Breast epithelium (tissue), 4 donors: ENCODE measurements at regions not wholly inside any gene's neighbourhood (a gene's known extent, or its start where the extent isn't known, plus 50 kb on each side); places are given as distances from the start of the nearest gene placed in this dataset.

ENCODE experiments used
- DNase-seq, 2 donors: peaks; one replicate each; pipeline ENCODE4 v3.0.0-alpha.2; 2019; ENCODE audit warnings: low spot score in 2 of 2
- H3K27ac ChIP-seq, 2 donors: fragments of 200-600 bp; sonication (generic) in 1 of 2; one replicate each; pipeline ENCODE4 v1.5.1; 2016 to 2019; ENCODE audit warnings: mild to moderate bottlenecking in 1 of 2
- H3K27me3 ChIP-seq, 2 donors: fragments of 200-600 bp; sonication (generic) in 1 of 2; one replicate each; pipeline versions ENCODE4 v1.5.1 to v1.6.0; 2017 to 2019; ENCODE audit warnings: control low read depth in 1 of 2, mild to moderate bottlenecking in 1 of 2
- H3K36me3 ChIP-seq: fragments of 200-600 bp; one replicate; pipeline ENCODE4 v1.5.1; 2019
- H3K4me1 ChIP-seq, 2 donors: fragments of 200-600 bp; sonication (generic); one replicate each; pipeline ENCODE4 v1.5.1; 2016 to 2019; ENCODE audit warnings: control low read depth in 1 of 2
- H3K4me3 ChIP-seq, 3 donors: fragments of 200-600 bp; sonication (generic); 1 replicate in 2 of 3; 2 replicates in 1 of 3; pipeline ENCODE4 v1.5.1; 2016 to 2019; ENCODE audit warnings: mild to moderate bottlenecking in 3 of 3, moderate library complexity in 2 of 3
- H3K9me3 ChIP-seq, 2 donors: fragments of 200-600 bp; sonication (generic) in 1 of 2; one replicate each; pipeline ENCODE4 v1.5.1; 2016 to 2019; ENCODE audit warnings: control low read depth in 1 of 2
- POLR2A ChIP-seq: fragments of 450-650 bp; IDR thresholded peaks from one replicate; pipeline ENCODE4 v1.6.1; 2016; ENCODE audit warnings: antibody characterized with exemption, mild to moderate bottlenecking, moderate library complexity
- POLR2AphosphoS5 ChIP-seq, 3 donors: sonication (generic); formaldehyde crosslinking; IDR thresholded peaks; one replicate each; pipeline ENCODE4 v1.6.1; 2017; ENCODE audit warnings: antibody characterized with exemption in 3 of 3
- intact Hi-C: fragments of 100-400 bp; cut with DNase I; formaldehyde crosslinking; loops from one replicate; pipeline ENCODE4 v1.15.1; 2023; ENCODE audit warnings: low total_unique reads
- TF ChIP-seq, protein P1 (sequence below), 3 donors: fragments of 450-650 bp; IDR thresholded peaks; one replicate each; pipeline ENCODE4 v1.5.1; 2016 to 2017; ENCODE audit warnings: antibody characterized with exemption in 3 of 3, mild to moderate bottlenecking in 3 of 3, moderate library complexity in 3 of 3

DNA sequence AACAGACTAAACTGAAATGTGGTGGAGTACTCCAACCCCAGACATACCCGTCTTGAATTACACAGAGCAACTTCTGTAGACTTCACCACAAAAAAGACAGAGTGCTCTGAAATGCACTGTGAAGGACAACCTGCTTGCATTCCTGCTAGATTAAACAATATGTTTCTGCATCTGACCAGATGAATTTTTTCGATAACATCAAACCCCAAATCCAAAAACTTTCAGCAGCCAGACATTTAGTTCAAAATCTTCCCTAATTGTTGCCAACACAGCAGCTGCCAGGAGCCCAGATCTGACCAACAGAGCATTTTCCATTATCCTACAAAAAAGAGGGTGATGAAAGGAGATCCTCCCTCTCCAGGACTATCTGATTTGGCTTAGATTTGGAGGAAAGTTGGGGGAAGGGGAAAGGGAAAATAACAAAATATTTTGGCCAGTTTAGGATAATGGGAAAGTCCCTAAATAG, 356.5 kb downstream of the PDGFC start:
- no peaks in the 10 kb centered on the region for H3K27me3 ChIP-seq
- DNase-seq, result peak in 1 of 2 donors; percentile 19
- TF ChIP-seq, protein P1, sequence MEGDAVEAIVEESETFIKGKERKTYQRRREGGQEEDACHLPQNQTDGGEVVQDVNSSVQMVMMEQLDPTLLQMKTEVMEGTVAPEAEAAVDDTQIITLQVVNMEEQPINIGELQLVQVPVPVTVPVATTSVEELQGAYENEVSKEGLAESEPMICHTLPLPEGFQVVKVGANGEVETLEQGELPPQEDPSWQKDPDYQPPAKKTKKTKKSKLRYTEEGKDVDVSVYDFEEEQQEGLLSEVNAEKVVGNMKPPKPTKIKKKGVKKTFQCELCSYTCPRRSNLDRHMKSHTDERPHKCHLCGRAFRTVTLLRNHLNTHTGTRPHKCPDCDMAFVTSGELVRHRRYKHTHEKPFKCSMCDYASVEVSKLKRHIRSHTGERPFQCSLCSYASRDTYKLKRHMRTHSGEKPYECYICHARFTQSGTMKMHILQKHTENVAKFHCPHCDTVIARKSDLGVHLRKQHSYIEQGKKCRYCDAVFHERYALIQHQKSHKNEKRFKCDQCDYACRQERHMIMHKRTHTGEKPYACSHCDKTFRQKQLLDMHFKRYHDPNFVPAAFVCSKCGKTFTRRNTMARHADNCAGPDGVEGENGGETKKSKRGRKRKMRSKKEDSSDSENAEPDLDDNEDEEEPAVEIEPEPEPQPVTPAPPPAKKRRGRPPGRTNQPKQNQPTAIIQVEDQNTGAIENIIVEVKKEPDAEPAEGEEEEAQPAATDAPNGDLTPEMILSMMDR (IDR thresholded peaks at IDR 0.05), result no peak
- TF ChIP-seq POLR2A (no peak), POLR2AphosphoS5 (IDR thresholded peaks at IDR 0.05) (no peak)
- H3K36me3 ChIP-seq, result no peaks in the 10 kb centered on the region
- H3K4me3 ChIP-seq, result no peak overlapping the region
- intact Hi-C loops, result no loop called here
- no peaks in the 10 kb centered on the region for H3K9me3 ChIP-seq
- H3K27ac ChIP-seq, result peak overlapping the region in 1 of 2 donors; percentile 25
- peaks cover 0 to 3% of the 10 kb centered on the region in 2 donors for H3K4me1 ChIP-seq

DNA sequence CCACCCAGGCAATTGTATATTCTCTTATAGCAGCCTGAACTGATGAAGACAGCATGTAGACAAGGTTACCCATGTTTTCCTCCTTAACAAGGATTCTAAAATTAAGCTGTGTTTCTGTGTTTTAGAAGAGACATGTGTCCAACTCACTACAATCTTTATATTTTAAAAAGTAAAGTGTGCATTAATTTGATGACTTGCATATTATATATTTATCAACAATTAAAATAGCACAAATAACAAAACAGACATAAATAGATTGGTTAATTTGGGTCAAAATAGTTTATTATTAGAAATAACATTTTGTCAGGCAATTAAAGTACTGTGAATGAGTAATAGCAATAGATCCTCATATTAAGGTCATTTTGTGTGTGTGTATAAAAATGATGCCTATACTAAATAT, 357.1 kb downstream of the PDGFC start:
- no peaks in the 10 kb centered on the region for H3K9me3 ChIP-seq
- TF ChIP-seq POLR2AphosphoS5 (IDR thresholded peaks at IDR 0.05) (no peak), POLR2A (no peak)
- TF ChIP-seq, protein P1 (IDR thresholded peaks at IDR 0.05), result no peak
- H3K27ac ChIP-seq, result no peak overlapping the region
- no peak overlapping the region for H3K4me3 ChIP-seq
- H3K27me3 ChIP-seq, result no peaks in the 10 kb centered on the region
- H3K36me3 ChIP-seq, result no peaks in the 10 kb centered on the region
- H3K4me1 ChIP-seq, result peaks cover 0 to 3% of the 10 kb centered on the region in 2 donors
- intact Hi-C loops, result no loop called here
- DNase-seq, result no peak

DNA sequence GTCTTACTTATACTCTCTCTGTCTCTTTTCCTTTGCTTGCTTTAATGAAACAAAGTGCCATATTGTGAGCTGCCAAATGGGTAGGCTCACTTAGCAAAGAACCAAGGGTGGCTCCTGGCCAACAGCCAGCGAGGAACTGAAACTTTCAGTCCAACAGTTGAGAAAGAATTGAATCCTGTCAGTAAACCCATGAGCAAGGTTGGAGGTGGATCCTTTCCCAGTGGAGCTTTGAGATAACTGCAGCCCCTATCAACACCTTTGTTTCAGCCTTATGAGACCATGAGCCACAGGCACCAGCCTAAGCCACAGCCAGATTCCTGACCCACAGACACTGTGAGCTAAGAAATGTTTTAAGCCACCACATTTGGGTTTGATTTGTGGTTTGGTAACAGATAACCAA, 362.2 kb downstream of the PDGFC start:
- Histone ChIP-seq H3K4me1 (peaks cover 0 to under 1% of the 10 kb centered on the region in 2 donors), H3K27ac (no peak overlapping the region), H3K9me3 (no peaks in the 10 kb centered on the region), H3K36me3 (no peaks in the 10 kb centered on the region), H3K27me3 (no peaks in the 10 kb centered on the region), H3K4me3 (no peak overlapping the region)
- DNase-seq, result no peak
- intact Hi-C loops, result no loop called here
- TF ChIP-seq, protein P1 (IDR thresholded peaks at IDR 0.05), result no peak
- TF ChIP-seq POLR2AphosphoS5 (IDR thresholded peaks at IDR 0.05) (no peak), POLR2A (no peak)

DNA sequence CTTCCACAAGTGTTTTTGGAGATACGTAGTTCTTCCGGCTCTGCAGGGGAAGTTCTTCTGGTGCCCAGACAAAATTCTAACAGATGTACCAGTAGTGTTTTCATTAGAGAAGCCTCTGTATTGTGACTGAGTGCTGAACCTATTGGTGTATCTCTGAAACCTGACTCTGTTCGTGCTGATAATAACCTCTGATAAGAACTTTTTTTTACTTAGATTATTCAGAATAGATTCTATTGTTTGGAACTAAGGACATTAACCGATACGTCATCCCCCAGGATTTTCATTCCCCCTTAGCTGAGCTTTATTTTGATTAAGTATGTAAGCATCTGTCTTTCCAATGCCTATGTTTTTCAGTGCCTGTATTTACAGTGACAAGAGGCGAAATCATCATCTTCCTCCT, 362.9 kb downstream of the PDGFC start:
- Histone ChIP-seq H3K36me3 (no peaks in the 10 kb centered on the region), H3K27ac (no peak overlapping the region), H3K9me3 (no peaks in the 10 kb centered on the region), H3K27me3 (no peaks in the 10 kb centered on the region), H3K4me1 (no peaks in the 10 kb centered on the region), H3K4me3 (no peak overlapping the region)
- no peak for DNase-seq
- intact Hi-C loops, result no loop called here
- TF ChIP-seq POLR2AphosphoS5 (IDR thresholded peaks at IDR 0.05), result no peak
- no peak for TF ChIP-seq POLR2A
- TF ChIP-seq, protein P1 (IDR thresholded peaks at IDR 0.05), result no peak

DNA sequence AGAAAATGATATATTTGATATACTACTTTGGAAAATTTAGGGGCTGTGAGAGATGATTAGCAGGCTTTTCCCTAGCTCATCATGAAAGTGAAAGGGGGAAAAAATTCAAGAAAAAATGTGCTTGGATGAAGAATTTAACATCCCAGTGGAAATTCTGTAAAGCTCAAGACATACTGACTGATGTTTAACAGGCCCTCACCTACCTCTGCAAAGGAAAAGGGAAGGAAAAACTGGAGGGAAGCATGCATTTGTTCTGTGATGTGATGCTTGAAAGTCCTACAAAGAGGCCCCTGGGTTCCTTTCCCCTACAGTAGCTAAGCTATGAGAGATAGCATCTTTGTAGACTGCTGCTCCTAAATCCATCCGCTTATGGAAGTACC, 364.1 kb downstream of the PDGFC start:
- TF ChIP-seq POLR2A (no peak), POLR2AphosphoS5 (IDR thresholded peaks at IDR 0.05) (no peak)
- TF ChIP-seq, protein P1 (IDR thresholded peaks at IDR 0.05), result no peak
- Histone ChIP-seq H3K36me3 (no peaks in the 10 kb centered on the region), H3K4me1 (no peaks in the 10 kb centered on the region), H3K4me3 (no peak overlapping the region), H3K27ac (no peak overlapping the region), H3K9me3 (no peaks in the 10 kb centered on the region), H3K27me3 (no peaks in the 10 kb centered on the region)
- DNase-seq, result no peak
- intact Hi-C loops, result no loop called here
